LNCaP clone FGC (cell line): ENCODE measurements at regions not wholly inside any gene's neighbourhood (a gene's known extent, or its start where the extent isn't known, plus 50 kb on each side); places are given as distances from the start of the nearest gene placed in this dataset.

Source experiments
- DNase-seq: peaks from one replicate; pipeline ENCODE4 v3.0.0-alpha.2; 2011; ENCODE audit warnings: low read depth
- H3K4me3 ChIP-seq: 2 replicates; pipeline ENCODE4 v1.5.1; 2011; ENCODE audit warnings: mild to moderate bottlenecking, low read depth, low read length, control low read depth
- TF ChIP-seq, protein P1 (sequence below): IDR thresholded peaks from 2 replicates; pipeline ENCODE4 v1.5.1; 2012; ENCODE audit warnings: mild to moderate bottlenecking; ENCODE audit not compliant: control insufficient read depth, insufficient read depth; ENCODE audit errors: extremely low read depth

DNA sequence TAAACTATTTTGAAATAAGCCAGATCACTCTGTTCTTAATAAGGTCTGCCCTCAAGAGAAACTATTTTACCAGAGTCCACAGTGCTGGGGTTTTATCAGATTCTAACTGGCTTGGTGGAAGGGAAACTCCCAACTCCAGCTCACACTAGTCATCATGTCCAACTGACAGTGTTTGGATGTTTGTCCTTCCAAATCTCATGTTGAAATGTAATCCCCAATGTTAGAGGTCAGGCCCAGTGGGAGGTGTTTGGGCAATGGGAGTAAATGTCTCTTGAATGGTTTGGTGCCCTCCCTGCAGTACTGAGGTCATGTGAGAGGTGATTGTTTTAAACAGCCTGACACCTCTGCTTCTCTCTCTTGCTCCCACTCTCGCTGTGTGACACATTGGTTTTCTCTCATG is 1301.0 kb upstream of the CDH8 start:
- no peak for DNase-seq
- no peak overlapping the region for H3K4me3 ChIP-seq
- TF ChIP-seq, protein P1, sequence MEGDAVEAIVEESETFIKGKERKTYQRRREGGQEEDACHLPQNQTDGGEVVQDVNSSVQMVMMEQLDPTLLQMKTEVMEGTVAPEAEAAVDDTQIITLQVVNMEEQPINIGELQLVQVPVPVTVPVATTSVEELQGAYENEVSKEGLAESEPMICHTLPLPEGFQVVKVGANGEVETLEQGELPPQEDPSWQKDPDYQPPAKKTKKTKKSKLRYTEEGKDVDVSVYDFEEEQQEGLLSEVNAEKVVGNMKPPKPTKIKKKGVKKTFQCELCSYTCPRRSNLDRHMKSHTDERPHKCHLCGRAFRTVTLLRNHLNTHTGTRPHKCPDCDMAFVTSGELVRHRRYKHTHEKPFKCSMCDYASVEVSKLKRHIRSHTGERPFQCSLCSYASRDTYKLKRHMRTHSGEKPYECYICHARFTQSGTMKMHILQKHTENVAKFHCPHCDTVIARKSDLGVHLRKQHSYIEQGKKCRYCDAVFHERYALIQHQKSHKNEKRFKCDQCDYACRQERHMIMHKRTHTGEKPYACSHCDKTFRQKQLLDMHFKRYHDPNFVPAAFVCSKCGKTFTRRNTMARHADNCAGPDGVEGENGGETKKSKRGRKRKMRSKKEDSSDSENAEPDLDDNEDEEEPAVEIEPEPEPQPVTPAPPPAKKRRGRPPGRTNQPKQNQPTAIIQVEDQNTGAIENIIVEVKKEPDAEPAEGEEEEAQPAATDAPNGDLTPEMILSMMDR = no peak

GRCh38 chr16:63331111-63331510 is 1294.9 kb upstream of the CDH8 start:
- no peak for DNase-seq
- TF ChIP-seq, protein P1 = no peak

DNA sequence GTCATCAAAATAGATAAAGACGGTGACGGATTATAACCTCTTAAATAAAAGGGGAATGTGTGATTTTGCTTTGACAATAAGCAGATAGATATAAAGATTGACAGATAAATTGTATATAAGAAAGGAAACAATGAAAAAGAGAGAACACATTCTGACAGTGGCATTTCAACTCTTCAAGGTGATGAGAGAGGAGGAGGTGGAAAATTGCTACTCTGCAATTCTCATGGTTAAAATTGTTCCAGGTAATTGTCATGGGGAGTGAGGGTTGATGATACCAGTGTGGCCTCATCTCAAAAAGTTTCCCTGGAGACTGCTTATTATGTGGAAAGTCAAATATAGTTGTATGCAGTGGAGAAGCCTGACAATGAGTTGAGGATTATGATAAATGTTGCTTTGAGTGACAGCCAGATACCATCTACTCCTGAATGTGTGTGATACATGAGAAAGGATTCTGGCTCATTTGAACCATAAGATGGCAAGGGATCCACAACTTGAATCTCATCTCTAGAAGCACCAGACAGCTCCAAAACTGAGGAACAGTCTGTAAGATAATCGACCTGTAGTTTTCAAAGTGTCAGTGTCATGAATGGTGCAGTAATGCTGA is 1290.6 kb upstream of the CDH8 start:
- no peak for DNase-seq
- no peak overlapping the region for H3K4me3 ChIP-seq
- TF ChIP-seq, protein P1 = no peak

More at GRCh38 chr16:63331111-63331510, 1294.9 kb upstream of the CDH8 start:
- no peak overlapping the region for H3K4me3 ChIP-seq

DNA sequence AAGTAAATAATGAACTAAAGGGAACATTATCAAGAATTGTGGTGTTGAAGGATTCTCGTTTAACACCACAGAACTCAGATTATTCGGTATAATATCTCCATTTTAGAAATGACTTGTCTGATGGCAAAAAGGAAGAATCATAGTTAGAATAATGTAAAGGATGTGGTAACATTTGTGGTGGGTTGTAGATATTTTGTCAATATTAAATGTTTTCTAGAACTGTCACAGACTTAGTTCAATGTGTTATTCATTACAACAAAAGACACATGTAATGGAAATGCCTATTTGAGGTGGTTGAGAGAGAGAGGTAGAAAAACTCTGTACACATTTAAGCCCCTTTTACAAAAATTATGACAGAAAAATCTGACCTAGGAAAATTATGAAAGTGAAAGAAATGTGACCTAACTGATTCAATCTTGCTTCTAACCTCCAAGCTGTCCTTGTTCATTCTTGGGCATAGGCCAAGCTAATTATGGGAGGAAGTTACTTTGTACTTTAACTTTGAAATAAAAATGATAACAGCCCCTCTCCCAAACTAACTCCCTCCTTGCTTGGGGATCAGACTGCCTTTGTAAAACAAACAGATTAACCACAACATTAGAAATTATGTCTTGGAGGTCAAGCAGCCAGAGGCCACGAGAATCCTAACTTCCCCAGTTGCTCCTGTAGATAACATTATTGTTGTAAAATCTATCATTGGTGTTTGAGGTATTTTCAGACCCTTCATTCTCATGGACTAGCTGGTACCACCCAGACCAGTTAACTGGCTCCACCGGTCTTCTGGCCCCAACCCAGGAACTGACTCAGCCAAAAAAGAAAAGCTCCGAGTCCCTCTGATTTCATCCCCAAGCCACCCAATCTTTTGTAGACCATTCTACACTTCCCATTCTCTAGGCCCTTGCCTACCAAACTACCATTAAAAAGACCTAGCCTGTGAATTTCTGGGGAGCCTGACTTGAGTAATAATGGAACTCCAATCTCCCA is 1287.8 kb upstream of the CDH8 start:
- no peak overlapping the region for H3K4me3 ChIP-seq
- no peak for DNase-seq
- TF ChIP-seq, protein P1 = no peak

- no peak for DNase-seq
- no peak overlapping the region for H3K4me3 ChIP-seq
- TF ChIP-seq, protein P1 = no peak
Measured at GRCh38 chr16:63323055-63323454, 1286.8 kb upstream of the CDH8 start.

GRCh38 chr16:63315229-63315628 is 1279.0 kb upstream of the CDH8 start:
- DNase-seq = peak; percentile 37
- H3K4me3 ChIP-seq = no peak overlapping the region
- TF ChIP-seq, protein P1 = no peak

- TF ChIP-seq, protein P1 = no peak
- no peak for DNase-seq
- no peak overlapping the region for H3K4me3 ChIP-seq
Measured at GRCh38 chr16:63312346-63312745, 1276.1 kb upstream of the CDH8 start.
